Nephron progenitor cell (in vitro differentiated cells): ENCODE measurements at regions not wholly inside any gene's neighbourhood (a gene's known extent, or its start where the extent isn't known, plus 50 kb on each side); places are given as distances from the start of the nearest gene placed in this dataset.

Experiments
- DNase-seq: peaks from one replicate; pipeline ENCODE4 v3.0.0; 2021
- H3K27ac Mint-ChIP-seq: 2 replicates; pipeline ENCODE4 v1.8.0; 2021; ENCODE audit warnings: mild to moderate bottlenecking, moderate library complexity, mixed read lengths
- H3K27me3 Mint-ChIP-seq: 2 replicates; pipeline ENCODE4 v1.8.0; 2021; ENCODE audit warnings: mild to moderate bottlenecking, low read depth, mixed read lengths; ENCODE audit not compliant: poor library complexity
- H3K36me3 Mint-ChIP-seq: 2 replicates; pipeline ENCODE4 v1.8.0; 2021; ENCODE audit warnings: low read depth, mixed read lengths
- H3K4me1 Mint-ChIP-seq: 2 replicates; pipeline ENCODE4 v1.8.0; 2021; ENCODE audit warnings: mixed read lengths
- H3K4me3 Mint-ChIP-seq: 2 replicates; pipeline ENCODE4 v1.8.0; 2021; ENCODE audit warnings: mild to moderate bottlenecking, moderate library complexity, mixed read lengths
- H3K9me3 Mint-ChIP-seq: 2 replicates; pipeline ENCODE4 v1.8.0; 2021; ENCODE audit warnings: mild to moderate bottlenecking, moderate library complexity, mixed read lengths
- CTCF ChIP-seq: fragments of 200-600 bp; sonication (generic); IDR thresholded peaks from 2 replicates; pipeline ENCODE4 v1.5.0; 2021; ENCODE audit warnings: antibody characterized with exemption

GRCh38 chr13:104017317-104017716 lies 951.1 kb upstream of the SLC10A2 start:
- Mint-ChIP-seq H3K36me3 (no peaks in the 10 kb centered on the region), H3K27me3 (peaks cover 2% of the 10 kb centered on the region), H3K27ac (no peak overlapping the region), H3K9me3 (no peaks in the 10 kb centered on the region), H3K4me1 (peaks cover 16% of the 10 kb centered on the region), H3K4me3 (no peak overlapping the region)
- DNase-seq: no peak
- no peak for TF ChIP-seq CTCF

DNA sequence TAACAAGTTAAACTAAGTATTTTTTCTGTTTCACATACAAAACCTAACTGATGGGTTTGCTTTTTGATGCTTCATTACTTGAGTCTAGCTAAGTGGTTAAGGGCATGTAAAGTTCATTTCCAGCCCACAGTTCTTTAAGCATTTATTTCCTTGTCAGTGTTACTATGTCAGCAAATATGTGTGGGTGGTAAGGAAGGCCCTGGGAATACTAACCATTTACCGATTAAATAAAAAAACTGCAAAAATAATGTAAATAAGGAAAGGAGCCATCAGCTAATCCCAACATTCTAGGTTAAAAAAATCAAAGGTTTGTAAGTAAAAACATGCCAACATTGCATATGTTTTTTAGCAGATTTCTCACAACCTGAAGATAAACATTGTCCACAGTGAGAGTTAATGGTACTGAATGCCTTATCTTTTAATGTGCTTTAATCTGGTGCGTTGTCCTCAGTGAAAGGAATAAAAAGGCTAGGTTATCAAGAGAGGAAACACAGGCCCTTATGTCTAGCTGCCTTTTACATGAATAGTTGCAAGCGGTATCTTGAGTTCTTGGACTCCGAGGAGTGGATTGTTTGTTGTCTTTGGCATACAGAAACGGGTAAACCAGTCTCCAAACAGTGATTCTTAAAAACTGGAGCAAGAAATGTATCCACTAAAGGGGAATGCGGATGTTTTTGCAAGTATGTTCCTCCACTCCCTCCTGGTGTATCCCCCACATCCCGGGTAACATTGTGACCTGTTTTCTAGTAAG lies 949.6 kb upstream of the SLC10A2 start:
- Mint-ChIP-seq H3K27me3 (peaks cover 2% of the 10 kb centered on the region), H3K4me1 (peaks cover 30% of the 10 kb centered on the region), H3K9me3 (no peaks in the 10 kb centered on the region), H3K36me3 (no peaks in the 10 kb centered on the region), H3K27ac (no peak overlapping the region), H3K4me3 (no peak overlapping the region)
- no peak for TF ChIP-seq CTCF
- no peak for DNase-seq

GRCh38 chr13:104014803-104015645 lies 948.8 kb upstream of the SLC10A2 start:
- no peak overlapping the region for H3K27ac Mint-ChIP-seq
- TF ChIP-seq CTCF: no peak
- peaks cover 30% of the 10 kb centered on the region for H3K4me1 Mint-ChIP-seq
- H3K27me3 Mint-ChIP-seq: peaks cover 2% of the 10 kb centered on the region
- no peaks in the 10 kb centered on the region for H3K36me3 Mint-ChIP-seq
- DNase-seq: no peak
- no peaks in the 10 kb centered on the region for H3K9me3 Mint-ChIP-seq
- no peak overlapping the region for H3K4me3 Mint-ChIP-seq

DNA sequence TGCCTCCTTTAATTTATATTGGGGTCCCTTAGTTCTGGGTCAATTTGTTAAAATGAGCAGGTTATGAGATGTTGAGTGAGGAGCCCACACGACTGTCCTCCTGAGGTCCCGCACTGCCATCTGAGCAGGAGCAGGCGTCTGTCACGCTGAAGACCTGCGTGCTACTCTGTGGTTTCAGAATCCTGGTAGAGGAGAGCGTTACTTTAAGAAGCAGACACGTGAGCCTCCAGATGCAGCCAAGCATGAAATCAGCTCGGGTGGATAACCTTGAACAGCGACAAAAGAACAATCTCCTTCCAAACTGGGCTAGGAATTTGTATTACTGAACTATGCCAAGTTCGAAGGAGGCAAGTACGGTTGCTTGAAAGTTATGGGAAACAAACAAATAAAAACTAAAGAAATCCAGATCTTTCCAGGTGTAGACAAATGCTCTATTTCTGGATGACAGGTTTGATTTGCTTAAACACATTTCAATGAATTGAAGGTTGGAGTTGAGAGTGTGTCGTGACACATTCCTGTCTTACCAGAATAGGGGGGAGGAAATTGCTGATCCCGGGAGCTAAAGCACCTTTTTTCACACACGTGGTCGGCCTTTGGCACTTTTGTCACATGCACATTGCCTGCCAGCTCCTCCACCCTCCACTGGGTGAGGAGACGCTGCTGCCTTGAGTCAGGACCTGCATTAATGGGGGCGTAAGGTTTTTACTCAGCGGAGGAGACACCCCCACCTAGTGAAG lies 945.5 kb upstream of the SLC10A2 start:
- H3K36me3 Mint-ChIP-seq: no peaks in the 10 kb centered on the region
- TF ChIP-seq CTCF: no peak
- H3K4me1 Mint-ChIP-seq: peaks cover 52% of the 10 kb centered on the region
- H3K27me3 Mint-ChIP-seq: peaks cover 2% of the 10 kb centered on the region
- H3K27ac Mint-ChIP-seq: peak overlapping the region; percentile 27
- peak; percentile 33 for DNase-seq
- no peaks in the 10 kb centered on the region for H3K9me3 Mint-ChIP-seq
- H3K4me3 Mint-ChIP-seq: peak overlapping the region; percentile 68

DNA sequence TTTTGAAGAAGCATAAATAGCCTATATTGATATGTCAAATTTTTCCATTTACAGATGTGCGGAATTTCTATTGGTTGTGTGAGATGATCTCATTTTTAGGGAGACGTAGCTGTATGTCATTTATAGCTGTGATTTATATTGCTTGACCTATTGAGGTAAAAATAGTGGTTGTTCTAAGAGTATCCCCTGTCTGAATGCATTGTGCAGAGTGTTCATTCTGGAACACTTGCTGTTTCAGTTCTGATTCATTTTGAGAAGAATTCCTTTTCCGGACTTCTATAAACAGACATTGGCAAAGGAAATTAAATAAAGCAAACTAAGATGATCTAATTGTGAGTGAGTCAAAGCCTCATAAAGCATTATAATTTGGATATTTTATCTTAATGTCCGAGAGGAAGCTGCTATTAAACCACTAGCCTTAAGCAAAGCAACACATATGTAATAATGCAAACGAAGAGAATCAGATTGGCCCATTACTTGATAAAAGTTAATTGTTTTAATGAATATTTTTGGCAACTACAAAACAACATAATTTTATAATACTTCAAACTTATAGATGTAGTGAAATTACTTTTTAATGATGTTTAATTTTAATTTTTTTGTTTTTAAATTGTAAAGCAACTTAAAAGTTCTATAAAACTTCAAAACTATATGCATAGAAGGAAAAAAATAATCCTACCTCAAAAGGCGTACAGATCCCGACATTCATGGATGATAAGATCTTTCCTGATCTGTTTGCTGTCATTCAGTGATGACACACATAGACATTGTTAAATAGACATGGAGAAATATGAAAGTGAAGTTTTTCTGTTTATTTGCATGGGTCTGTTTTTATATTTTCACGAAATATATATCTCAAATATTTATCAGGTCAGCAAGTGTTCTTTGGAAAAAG lies 942.6 kb upstream of the SLC10A2 start:
- no peaks in the 10 kb centered on the region for H3K36me3 Mint-ChIP-seq
- no peak overlapping the region for H3K4me3 Mint-ChIP-seq
- H3K27ac Mint-ChIP-seq: no peak overlapping the region
- peaks cover 41% of the 10 kb centered on the region for H3K4me1 Mint-ChIP-seq
- DNase-seq: no peak
- no peaks in the 10 kb centered on the region for H3K9me3 Mint-ChIP-seq
- no peaks in the 10 kb centered on the region for H3K27me3 Mint-ChIP-seq
- no peak for TF ChIP-seq CTCF
